Amygdala (tissue), 56 donors: ENCODE measurements at regions not wholly inside any gene's neighbourhood (a gene's known extent, or its start where the extent isn't known, plus 50 kb on each side); places are given as distances from the start of the nearest gene placed in this dataset.
"Not testable (repeated sequence)": the region's sequence is repeated elsewhere in the genome, so short reads cannot be mapped to it uniquely, and the experiment has no call there.

Experiments used
- DNase-seq, 56 donors: peaks; one replicate each; lab custom pipeline; 2025; lab: John Stamatoyannopoulos, UW

DNA sequence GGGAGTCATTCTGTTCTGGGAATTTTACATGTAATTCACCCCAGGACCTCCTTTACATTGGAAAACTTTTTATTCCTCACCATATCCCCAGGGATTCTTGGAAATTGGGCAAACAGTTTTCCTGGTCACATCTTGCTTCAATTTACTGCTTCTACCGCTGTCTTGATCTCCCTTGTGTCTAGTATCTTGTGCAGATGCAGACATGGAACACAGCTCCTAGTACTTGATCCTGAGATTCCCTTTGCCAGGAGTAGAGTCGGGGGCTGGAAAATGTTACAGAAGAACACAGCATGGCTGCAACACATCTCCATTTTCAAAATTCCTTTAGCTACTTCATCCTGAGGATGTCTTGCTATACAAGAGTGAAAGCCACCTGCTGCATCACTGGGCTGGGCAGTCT, 472.8 kb downstream of the PLCL1 start:
- DNase-seq = no peak

DNA sequence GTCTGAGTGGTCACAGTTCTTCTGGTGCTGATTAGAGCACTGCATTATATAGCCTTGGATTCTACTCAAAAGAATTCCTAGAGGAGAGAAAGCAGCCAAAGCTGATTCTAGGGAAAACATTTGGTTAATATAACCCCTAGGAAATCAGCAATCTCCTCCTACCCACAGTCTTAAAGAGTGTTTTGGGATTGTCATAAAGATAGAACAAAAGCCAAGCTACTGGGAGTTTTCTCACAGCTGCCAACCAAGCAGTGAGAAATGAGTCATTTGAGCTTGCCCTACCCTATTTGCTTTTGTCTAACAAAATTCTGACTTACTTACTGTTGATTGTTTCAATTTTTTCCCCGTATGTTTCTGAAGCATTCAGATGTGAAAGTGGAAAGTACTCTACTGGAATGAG, 469.3 kb downstream of the PLCL1 start:
- peak in 2 of 56 donors; percentile 3 to 7 for DNase-seq

DNA sequence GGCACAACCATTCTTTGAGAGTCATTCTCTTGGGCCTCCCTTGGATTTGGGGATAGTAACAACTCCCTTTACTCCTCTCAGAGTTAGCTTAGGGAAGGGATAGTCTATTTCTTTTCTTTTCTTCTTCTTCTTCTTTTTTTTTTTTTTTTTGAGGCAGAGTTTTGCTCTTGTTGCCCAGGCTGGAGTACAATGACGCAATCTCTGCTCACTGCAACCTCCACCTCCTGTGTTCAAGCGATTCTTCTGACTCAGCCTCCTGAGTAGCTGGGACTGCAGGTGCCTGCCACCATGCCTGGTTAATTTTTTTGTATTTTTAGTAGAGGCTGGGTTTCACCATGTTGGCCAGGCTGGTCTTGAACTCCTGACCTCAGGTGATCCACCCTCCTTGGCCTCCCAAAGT, 465.8 kb downstream of the PLCL1 start:
- not testable (repeated sequence) for DNase-seq

DNA sequence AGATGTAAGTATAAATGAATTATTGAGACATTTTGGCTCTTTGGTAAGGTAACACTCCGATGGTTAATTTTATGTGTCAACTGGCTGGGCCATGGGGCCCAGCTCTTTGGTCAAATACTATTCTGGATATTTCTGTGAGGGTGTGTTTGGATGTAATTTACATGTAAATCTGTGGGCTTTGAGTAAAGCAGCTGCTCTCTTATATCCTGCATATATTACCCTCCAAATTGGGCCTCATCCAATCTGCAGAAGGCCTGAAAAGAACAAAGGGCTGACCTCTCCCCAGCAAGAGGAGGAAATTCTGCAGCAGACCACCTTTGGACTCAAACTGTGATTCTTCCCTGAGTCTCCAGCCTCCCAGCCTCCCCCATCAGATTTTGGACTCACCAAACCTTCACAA, 464.1 kb downstream of the PLCL1 start:
- DNase-seq = no peak

DNA sequence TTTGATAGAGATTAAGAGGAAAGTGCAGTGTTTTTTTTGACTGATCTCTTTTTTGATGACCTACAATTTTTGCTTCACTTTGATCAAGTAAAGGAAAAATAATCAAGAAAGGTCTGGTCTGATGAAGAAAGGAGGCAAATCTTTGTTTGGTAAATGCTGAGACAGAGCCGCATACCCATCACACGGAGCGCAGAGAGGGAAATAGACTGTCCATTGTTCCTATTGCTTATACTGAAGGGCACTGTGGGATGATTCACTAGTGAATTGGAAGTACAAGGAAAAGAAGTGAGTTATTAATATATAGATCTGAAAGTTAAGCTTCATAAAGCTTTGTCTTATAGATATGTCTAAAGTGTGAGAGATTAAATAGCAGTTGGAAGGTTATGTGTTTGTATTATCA, 455.1 kb downstream of the PLCL1 start:
- no peak for DNase-seq

DNA sequence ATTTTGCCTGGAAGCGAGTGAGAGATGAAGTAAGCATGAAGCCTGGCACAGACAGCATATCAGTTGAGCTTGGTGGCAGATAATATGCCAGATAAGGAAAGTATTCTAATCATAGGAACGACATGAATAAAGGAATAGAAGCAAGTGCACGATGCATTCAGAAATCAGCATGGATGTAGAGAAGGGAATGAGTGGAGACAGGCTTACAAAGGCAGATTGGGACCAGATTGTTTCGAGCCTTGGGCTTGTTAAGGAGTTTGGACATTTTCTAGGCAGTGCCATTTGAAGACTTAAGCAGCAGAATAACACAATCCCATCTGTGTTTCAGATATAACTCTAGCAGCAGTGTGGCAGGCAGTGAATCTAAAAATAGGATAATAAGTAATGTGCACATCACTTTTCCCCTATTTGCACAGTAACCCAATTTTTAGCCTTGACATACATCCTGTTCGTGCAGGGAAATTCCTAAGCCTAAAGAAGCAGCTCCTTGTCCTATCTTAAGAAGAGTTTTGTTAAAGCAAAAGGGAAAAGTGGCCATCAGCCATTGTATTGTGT, 450.2 kb downstream of the PLCL1 start:
- DNase-seq = no peak

DNA sequence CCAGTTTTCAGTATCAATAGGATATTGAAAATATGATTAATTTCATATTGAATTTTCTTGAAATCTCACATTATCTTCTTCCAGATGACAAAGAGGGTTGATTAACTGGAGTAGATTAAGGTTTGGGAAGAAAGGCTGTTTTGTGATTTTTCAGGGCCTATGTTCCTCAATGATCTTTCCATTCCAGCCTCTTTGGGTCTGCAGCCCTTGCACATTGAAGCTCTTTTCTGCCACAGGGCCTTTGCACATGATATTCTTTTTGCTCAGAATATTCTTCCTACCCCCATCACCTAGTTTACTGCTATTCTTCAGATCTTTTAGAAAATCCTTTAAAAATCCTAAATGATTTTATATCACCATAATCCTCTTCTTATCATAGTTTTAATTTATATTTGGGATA, 449.6 kb downstream of the PLCL1 start:
- no peak for DNase-seq

DNA sequence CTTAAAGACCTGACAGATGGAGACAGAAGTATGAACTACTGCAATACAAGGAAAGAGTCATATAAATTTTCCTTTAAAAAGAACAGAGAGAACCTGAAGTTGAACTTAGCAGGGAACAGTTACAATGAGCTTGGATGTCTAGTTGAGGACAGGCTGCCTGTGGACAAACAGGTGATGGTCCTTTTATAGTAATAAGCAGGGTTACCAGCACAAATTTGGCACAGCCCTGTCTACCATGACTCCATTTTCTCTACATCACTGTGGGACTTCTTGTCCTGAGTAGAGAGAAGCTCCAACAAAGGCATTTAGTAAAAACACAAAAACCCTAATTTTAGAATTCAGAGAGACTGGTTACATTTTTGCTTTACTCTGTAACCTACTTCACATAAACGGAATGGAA, 448.1 kb downstream of the PLCL1 start:
- DNase-seq = no peak

DNA sequence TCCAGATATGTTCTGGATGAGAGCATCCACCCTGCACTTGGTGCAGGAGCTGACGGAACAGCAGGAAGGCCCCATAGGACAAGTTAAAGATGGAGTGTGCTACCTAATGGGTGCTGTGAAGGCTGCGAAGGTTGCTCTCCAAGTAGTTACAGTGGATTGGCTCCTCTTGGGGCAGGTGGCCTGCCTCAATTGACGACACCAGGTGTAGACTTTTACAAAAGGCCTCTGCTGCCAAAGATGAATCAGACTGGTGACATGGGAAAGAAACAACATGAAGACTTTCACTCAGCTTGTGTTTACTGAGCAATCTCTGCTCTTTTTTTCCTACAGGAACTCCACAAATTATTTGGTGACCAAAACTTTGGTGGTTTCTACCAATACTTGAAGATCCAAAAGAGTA, 437.7 kb downstream of the PLCL1 start:
- DNase-seq = no peak

DNA sequence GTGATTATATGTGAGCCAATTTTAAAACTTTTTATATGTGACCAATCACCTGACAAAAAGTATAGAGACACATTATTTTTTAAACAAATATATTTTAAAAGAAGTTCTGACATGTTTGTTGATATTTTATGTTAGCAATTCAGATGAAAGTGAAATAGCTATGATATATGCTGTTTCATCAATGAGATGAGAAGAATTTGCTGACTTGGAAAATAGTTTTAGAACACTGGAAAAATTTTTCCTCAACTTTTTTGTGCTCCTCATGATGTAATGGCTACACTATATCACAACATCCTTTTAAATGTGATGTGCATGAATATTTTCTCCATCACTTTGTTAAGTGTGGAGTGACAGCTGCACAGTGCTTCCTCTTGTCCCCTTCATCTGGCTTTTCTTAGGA, 434.0 kb downstream of the PLCL1 start:
- no peak for DNase-seq

DNA sequence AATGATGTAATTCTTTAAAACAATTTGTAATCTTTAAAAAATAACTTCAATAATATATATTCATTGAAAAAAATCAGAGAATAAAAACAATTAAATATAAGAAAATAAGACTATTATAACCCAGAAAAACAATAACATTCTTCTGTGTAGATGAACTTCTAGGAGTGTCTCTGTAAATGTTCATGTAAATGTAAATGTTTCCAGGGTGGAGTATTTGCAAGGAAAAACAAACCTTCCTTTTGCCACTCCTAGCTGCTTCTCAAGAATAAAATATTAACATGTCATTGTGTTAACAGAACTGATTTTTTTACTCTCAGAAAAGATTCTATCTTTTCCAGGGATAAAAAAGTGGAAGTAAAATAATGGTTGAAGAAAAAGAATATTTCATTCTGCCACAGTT, 431.9 kb downstream of the PLCL1 start:
- no peak for DNase-seq

DNA sequence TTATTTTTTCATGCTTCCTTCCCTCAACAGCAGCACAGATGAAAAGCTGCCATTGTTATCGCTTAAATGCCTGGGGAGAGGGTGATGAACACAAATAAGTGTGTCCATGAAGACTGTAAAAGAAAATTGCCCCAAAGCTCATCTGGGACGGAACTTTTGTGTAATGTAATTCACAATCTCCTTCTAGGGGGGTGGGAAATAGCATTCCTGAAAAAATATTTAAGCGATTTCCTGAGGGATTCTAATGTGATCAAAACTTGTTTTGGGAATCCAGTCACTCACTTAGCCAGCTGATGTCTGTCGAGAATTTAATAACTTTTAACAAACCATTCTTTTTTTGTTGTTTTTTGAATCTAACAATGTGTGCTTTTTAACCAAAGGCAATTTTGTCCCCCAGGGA, 427.9 kb downstream of the PLCL1 start:
- no peak for DNase-seq

DNA sequence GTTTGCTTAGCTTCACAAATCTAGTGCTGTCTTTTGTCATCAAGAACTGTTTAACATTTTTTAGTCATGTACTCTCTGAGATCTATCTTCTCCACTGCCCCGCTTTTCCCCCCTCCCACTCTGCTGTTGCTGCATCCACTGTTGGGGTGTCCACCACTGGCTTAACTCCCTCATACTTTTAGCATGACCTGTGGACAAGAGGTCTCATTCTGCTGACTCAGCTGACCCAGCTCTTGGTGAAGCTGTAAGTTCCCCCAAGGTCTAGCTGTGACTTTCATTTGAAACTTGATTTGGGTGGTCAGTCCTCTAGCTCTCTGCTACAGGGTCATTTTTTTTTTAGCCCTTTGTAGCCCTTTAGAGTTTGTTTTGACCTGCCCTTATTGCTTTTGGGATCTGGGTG, 427.2 kb downstream of the PLCL1 start:
- no peak for DNase-seq

DNA sequence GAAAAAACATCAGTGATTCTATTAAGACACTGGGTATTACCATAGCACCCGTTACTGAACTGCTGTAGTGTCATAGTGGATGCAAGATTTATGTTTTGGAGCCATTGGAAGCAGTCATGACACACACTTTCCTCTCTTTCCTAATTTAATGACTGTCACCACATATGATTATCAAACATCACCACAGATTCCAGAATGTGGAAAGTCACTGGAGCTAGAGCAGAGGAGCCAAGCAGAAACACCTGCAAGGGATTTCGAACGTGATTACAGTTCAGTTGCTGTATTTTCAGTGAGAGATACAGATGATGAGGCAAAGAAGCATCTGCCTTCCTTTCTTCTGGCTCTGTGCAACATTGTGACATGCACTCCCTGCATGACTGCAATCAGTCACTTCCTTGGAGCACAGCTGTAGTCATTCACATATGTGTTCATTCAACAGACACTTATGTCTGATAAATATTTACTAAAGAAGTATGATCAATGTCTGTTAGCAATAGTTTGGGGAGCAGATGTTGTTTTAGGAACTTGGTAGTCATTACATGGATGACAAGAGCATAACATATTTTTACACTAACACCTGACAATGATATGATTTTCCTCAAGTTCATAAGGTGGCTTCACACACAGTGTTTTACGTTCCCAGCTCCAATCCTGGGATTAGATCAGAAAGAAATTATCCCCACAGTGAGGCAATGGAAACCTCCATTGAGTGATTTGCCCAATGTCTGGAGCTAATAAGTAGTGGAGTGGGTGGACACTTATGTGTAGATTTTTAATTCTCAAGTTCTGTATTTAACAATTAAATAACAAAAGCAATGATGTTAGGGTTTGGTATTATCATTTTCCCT, 416.6 kb downstream of the PLCL1 start:
- no peak for DNase-seq

DNA sequence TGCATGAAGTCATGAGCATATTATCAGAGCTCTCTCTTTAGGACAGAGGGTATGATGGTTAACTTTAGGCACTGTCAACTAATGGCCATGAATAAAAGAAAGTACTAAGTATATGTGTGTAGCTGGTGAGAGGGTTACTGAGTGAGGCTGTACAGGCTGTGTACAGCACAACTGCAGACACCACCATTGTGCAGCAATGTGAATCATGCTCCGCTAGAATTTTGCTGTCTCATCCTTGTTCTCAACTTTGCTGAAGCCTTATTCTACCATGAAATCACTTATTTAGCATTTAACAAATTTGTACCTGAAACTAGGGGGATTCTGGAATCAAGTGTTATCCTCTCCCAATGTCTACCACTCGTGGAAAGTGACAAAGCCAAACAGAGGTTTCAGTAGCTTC, 414.9 kb downstream of the PLCL1 start:
- DNase-seq = no peak

DNA sequence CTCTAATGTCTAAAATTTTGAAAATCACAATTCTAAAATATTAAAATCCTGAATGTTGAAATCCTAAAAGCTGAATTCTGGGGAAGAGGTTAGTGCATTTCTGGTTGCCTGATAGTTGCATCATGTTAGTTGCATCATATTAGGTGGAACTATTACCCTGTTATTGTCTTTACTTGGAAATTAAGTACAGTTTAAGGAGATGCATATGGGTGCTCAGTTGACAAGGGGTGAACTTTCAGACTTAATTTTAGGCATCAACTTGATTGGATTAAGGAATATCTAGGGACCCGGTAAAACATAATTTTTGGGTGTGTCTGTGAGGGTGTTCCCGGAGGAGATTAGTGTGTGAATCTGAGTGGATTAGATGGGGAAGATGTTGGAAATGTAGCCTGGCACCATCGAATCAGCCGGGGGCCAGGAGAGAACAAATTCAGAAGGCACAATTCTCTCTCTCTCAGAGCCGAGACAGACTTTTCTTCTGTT, 409.8 kb downstream of the PLCL1 start:
- no peak for DNase-seq

DNA sequence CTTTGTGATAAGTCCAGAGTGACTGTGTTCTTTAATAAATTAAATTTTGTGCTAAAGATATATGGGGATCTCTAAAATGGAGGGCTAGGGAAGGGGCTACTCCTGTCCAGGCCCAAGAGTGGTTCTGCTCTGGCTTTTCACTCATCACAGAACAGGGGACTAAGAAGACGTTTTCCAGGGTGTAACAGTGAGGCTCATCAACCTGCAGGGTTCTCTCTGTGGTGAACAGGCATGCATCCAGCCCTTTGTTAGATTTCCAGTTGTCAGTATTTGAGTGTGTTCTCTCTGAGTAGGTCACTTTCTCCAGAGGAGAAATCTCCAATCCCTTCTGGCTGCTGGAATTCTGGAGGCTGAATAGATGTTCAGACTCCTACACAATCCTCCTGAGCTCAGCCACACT, 408.9 kb downstream of the PLCL1 start:
- no peak for DNase-seq

DNA sequence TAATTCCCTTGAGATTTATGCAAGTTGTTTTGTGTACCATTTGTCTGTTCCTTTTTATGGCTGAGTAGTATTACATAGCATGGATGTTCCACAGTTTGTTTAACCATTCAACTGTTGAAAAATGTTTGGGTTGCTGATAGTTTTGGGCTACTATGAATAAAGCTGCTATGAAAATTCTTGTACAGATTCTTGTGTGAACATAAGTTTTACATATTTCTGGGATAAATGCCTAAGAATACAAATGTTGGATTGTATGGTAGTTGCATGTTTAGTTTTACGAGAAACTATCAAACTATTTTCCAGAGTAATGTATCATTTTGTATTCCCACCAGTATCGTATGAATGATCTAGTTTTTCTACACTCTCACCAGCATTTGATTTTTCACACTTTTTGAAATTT, 407.3 kb downstream of the PLCL1 start:
- no peak for DNase-seq

DNA sequence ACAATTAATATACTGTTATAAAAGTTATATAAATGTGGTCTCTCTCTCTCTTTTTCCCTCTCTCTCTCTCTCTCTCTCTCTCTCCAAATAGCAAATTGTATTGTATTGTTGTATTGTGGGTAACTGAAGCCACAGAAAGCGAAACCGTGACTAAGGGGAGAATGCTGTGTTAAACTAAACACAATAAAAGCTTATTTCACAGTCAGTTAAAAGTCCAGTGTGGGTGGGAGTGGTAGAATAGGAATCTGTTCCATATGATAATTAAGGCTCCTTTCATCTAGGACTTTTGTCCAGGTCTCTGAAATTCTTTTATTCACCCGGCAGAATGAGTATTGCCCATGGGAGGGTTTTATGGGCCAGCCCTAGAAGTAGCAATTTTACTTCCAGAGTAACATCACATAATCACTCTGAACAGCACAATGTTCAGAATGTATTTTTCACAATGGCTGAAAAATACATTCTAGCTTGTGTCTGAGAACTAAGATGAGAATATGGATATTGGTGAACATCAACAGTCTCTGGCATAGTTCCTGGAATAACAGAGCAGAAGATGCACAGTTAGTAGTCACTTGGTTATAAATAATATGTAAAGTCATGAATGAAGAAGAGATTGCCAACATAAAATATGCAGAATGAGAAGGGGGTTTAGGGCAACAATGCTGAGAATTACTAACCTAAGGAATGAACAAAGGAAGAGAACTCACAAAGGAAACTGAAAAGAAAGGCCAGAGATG, 399.1 kb downstream of the PLCL1 start:
- no peak for DNase-seq
